H1 (cell line): ENCODE measurements at regions not wholly inside any gene's neighbourhood (a gene's known extent, or its start where the extent isn't known, plus 50 kb on each side); places are given as distances from the start of the nearest gene placed in this dataset.

Experiments used
- CTCF ChIA-PET: fragments of 300-600 bp; sonication (Branson Sonifier 250); formaldehyde crosslinking; loops from one replicate; lab custom pipeline; 2021; ENCODE audit not compliant: partially characterized antibody; lab: Charles Lee
- POLR2A ChIA-PET: fragments of 300-600 bp; sonication (Branson Sonifier 250); formaldehyde crosslinking; loops from one replicate; lab custom pipeline; 2021; ENCODE audit warnings: inconsistent platforms; ENCODE audit not compliant: partially characterized antibody; lab: Charles Lee
- DNase-seq, 2 experiments: peaks; one replicate each; pipeline versions ENCODE4 v3.0.0 to v3.0.0-alpha.2; 2010 to 2022; ENCODE audit warnings: low spot score in 2 of 2, low read depth in 1 of 2, mixed read lengths in 1 of 2
- FAIRE-seq: peaks from 2 replicates; lab custom pipeline; 2011; peaks lifted over from hg19 to GRCh38; lab: Jason Lieb, UNC
- H2AFZ ChIP-seq: 2 replicates; pipeline ENCODE4 v1.8.1; 2012; ENCODE audit warnings: low read length, inconsistent platforms
- H2AK5ac ChIP-seq: 2 replicates; pipeline ENCODE4 v1.6.1; 2013; ENCODE audit warnings: low read depth, low read length
- H2BK120ac ChIP-seq: replicated peaks from 2 replicates; pipeline ENCODE3; 2013; ENCODE audit warnings: low read depth, low read length, inconsistent platforms
- H2BK12ac ChIP-seq: 2 replicates; pipeline ENCODE4 v1.6.1; 2013; ENCODE audit warnings: low read depth, low read length
- H2BK15ac ChIP-seq: 2 replicates; pipeline ENCODE4 v1.6.1; 2013; ENCODE audit warnings: low read length
- H2BK20ac ChIP-seq: 2 replicates; pipeline ENCODE4 v1.6.1; 2013; ENCODE audit warnings: low read length
- H2BK5ac ChIP-seq: 2 replicates; pipeline ENCODE4 v1.6.1; 2013; ENCODE audit warnings: low read depth, low read length
- H3K14ac ChIP-seq: 2 replicates; pipeline ENCODE4 v1.6.1; 2013; ENCODE audit warnings: inconsistent platforms; ENCODE audit not compliant: insufficient read length
- H3K18ac ChIP-seq: 2 replicates; pipeline ENCODE4 v1.6.1; 2013; ENCODE audit warnings: low read length; ENCODE audit errors: extremely low read depth
- H3K23ac ChIP-seq: 2 replicates; pipeline ENCODE4 v1.6.1; 2013; ENCODE audit warnings: inconsistent platforms; ENCODE audit not compliant: insufficient read length
- H3K23me2 ChIP-seq: 2 replicates; pipeline ENCODE4 v1.6.1; 2013; ENCODE audit warnings: low read depth, low read length
- H3K27ac ChIP-seq: 2 replicates; pipeline ENCODE4 v1.6.1; 2011; ENCODE audit warnings: low read depth, low read length, inconsistent platforms
- H3K27me3 ChIP-seq, 4 experiments: replicated peaks in 1 of 4; 1 replicate in 1 of 4; 2 replicates in 3 of 4; pipeline versions ENCODE4 v1.6.1 to v1.8.1; 2011 to 2013; ENCODE audit warnings: low read length in 3 of 4, mild to moderate bottlenecking in 3 of 4, inconsistent platforms in 2 of 4, mixed read lengths in 2 of 4, moderate library complexity in 1 of 4; ENCODE audit not compliant: control insufficient read depth in 3 of 4, insufficient read depth in 3 of 4; ENCODE audit errors: extremely low read depth in 1 of 4
- H3K36me3 ChIP-seq, 4 experiments: 2 replicates each; pipeline versions ENCODE4 v1.6.1 to v1.8.1; 2011 to 2013; ENCODE audit warnings: mild to moderate bottlenecking in 4 of 4, low read length in 3 of 4, moderate library complexity in 2 of 4, control low read depth in 1 of 4, inconsistent platforms in 1 of 4; ENCODE audit not compliant: insufficient read depth in 4 of 4, control insufficient read depth in 2 of 4
- H3K4ac ChIP-seq: replicated peaks from 2 replicates; pipeline ENCODE3; 2013; ENCODE audit warnings: low read length, low read depth, mixed read lengths, inconsistent platforms; ENCODE audit not compliant: insufficient read length
- H3K4me1 ChIP-seq, 4 experiments: replicated peaks in 1 of 4; 1 replicate in 1 of 4; 2 replicates in 3 of 4; pipeline versions ENCODE4 v1.6.1 to v1.8.1; 2011 to 2013; ENCODE audit warnings: low read length in 3 of 4, inconsistent platforms in 2 of 4, mixed read lengths in 1 of 4; ENCODE audit not compliant: insufficient read depth in 4 of 4, control insufficient read depth in 3 of 4
- H3K4me2 ChIP-seq, 2 experiments: 2 replicates each; pipeline versions ENCODE4 v1.6.1 to v1.8.1; 2011 to 2013; ENCODE audit warnings: low read depth in 2 of 2, low read length in 2 of 2, control low read depth in 1 of 2, inconsistent platforms in 1 of 2, mild to moderate bottlenecking in 1 of 2; ENCODE audit not compliant: insufficient read depth in 1 of 2
- H3K4me3 ChIP-seq, 4 experiments: fragments of 200-600, 300-600 bp in 1 of 4; sonication (generic), shearing (Covaris generic), sonication (Bioruptor Twin) in 1 of 4; 2 replicates each; pipeline versions ENCODE4 v1.5.1 to v1.8.1; 2011 to 2016; ENCODE audit warnings: low read length in 4 of 4, low read depth in 3 of 4, control low read depth in 2 of 4, inconsistent platforms in 2 of 4, mild to moderate bottlenecking in 2 of 4, mixed read lengths in 1 of 4, moderate library complexity in 1 of 4; ENCODE audit not compliant: insufficient read depth in 2 of 4; ENCODE audit errors: extremely low read depth in 1 of 4
- H3K56ac ChIP-seq: replicated peaks from 2 replicates; pipeline ENCODE3; 2013; ENCODE audit warnings: low read depth, mild to moderate bottlenecking, mixed read lengths, low read length, inconsistent platforms; ENCODE audit not compliant: insufficient read length
- H3K79me1 ChIP-seq: 2 replicates; pipeline ENCODE4 v1.6.1; 2013; ENCODE audit warnings: low read depth, low read length, control low read depth
- H3K79me2 ChIP-seq, 2 experiments: 2 replicates each; pipeline versions ENCODE4 v1.6.1 to v1.8.1; 2012 to 2013; ENCODE audit warnings: low read length in 2 of 2, mild to moderate bottlenecking in 2 of 2, inconsistent platforms in 1 of 2; ENCODE audit not compliant: insufficient read depth in 2 of 2, control insufficient read depth in 1 of 2
- H3K9ac ChIP-seq, 4 experiments: replicated peaks in 1 of 4; 1 replicate in 1 of 4; 2 replicates in 3 of 4; pipeline versions ENCODE4 v1.6.1 to v1.8.1; 2011 to 2013; ENCODE audit warnings: low read depth in 3 of 4, low read length in 3 of 4, control low read depth in 2 of 4, mild to moderate bottlenecking in 2 of 4, moderate library complexity in 2 of 4, inconsistent platforms in 1 of 4; ENCODE audit errors: extremely low read depth in 1 of 4
- H3K9me3 ChIP-seq, 2 experiments: 2 replicates each; pipeline versions ENCODE4 v1.6.1 to v1.8.1; 2012 to 2013; ENCODE audit warnings: mild to moderate bottlenecking in 2 of 2, moderate library complexity in 2 of 2, control low read depth in 1 of 2, inconsistent platforms in 1 of 2, low read depth in 1 of 2, low read length in 1 of 2, mixed read lengths in 1 of 2; ENCODE audit not compliant: insufficient read depth in 2 of 2
- H4K20me1 ChIP-seq, 2 experiments: replicated peaks in 1 of 2; 2 replicates each; pipeline versions ENCODE3 to v1.8.1; 2011 to 2013; ENCODE audit warnings: inconsistent platforms in 2 of 2, low read length in 2 of 2, mild to moderate bottlenecking in 1 of 2; ENCODE audit not compliant: insufficient read depth in 2 of 2, control insufficient read depth in 1 of 2
- H4K5ac ChIP-seq: 2 replicates; pipeline ENCODE4 v1.6.1; 2013; ENCODE audit warnings: low read length, low read depth, mixed read lengths, inconsistent platforms; ENCODE audit not compliant: insufficient read length
- H4K8ac ChIP-seq: 2 replicates; pipeline ENCODE4 v1.8.0; 2013; ENCODE audit warnings: mild to moderate bottlenecking, moderate library complexity, low read length, inconsistent platforms; ENCODE audit not compliant: insufficient read depth; ENCODE audit errors: extremely low read depth
- H4K91ac ChIP-seq: replicated peaks from 2 replicates; pipeline ENCODE3; 2013; ENCODE audit warnings: low read length, mixed read lengths, inconsistent platforms; ENCODE audit not compliant: insufficient read length
- BCL11A ChIP-seq, 2 experiments: IDR thresholded peaks; one replicate each; pipeline ENCODE4 v1.6.1; 2011; ENCODE audit warnings: low read depth in 2 of 2, low read length in 2 of 2, mild to moderate bottlenecking in 2 of 2
- CBX5 ChIP-seq: fragments of 300-800, 300-1000 bp; sonication (generic); IDR thresholded peaks from 2 replicates; pipeline ENCODE4 v1.7.1; 2016; ENCODE audit warnings: antibody characterized with exemption, low read length, low read depth
- CHD2 ChIP-seq: IDR thresholded peaks from 2 replicates; pipeline ENCODE4 v1.6.1; 2012; ENCODE audit warnings: low read length, improper control_type of control experiment
- CREB1 ChIP-seq: IDR thresholded peaks from 2 replicates; pipeline ENCODE4 v1.6.1; 2012; ENCODE audit warnings: inconsistent platforms
- EZH2 ChIP-seq: fragments of 200-600 bp; sonication (generic); IDR thresholded peaks from 2 replicates; pipeline ENCODE4 v1.7.1; 2012; ENCODE audit warnings: low read depth, mild to moderate bottlenecking, moderate library complexity, low read length, inconsistent platforms; ENCODE audit not compliant: severe bottlenecking
- FOSL1 ChIP-seq: IDR thresholded peaks from 2 replicates; pipeline ENCODE4 v1.6.1; 2011; ENCODE audit warnings: mild to moderate bottlenecking, low read depth, low read length, moderate library complexity; ENCODE audit not compliant: insufficient read depth
- JUN ChIP-seq: IDR thresholded peaks from 2 replicates; pipeline ENCODE4 v1.6.1; 2011; ENCODE audit warnings: low read depth, mild to moderate bottlenecking, improper control_type of control experiment, low read length
- RAD21 ChIP-seq, 2 experiments: IDR thresholded peaks in 1 of 2; conservative IDR thresholded peaks in 1 of 2; 2 replicates each; pipeline ENCODE4 v1.6.1; 2011; ENCODE audit warnings: low read depth in 2 of 2, low read length in 2 of 2, improper control_type of control experiment in 1 of 2, inconsistent platforms in 1 of 2, mild to moderate bottlenecking in 1 of 2, moderate library complexity in 1 of 2
- RBBP5 ChIP-seq: IDR thresholded peaks from 2 replicates; pipeline ENCODE4 v1.7.1; 2012; ENCODE audit warnings: low read depth, mild to moderate bottlenecking, inconsistent platforms, low read length, moderate library complexity, borderline replicate concordance
- SRF ChIP-seq: IDR thresholded peaks from 2 replicates; pipeline ENCODE4 v1.6.1; 2011; ENCODE audit warnings: mild to moderate bottlenecking, low read depth, low read length, moderate library complexity
- TEAD4 ChIP-seq: IDR thresholded peaks from 2 replicates; pipeline ENCODE4 v1.6.1; 2012; ENCODE audit warnings: low read depth, low read length, inconsistent platforms, mixed read lengths
- ZNF274 ChIP-seq: IDR thresholded peaks from 2 replicates; pipeline ENCODE4 v1.7.0; 2012; ENCODE audit warnings: low read length, borderline replicate concordance; ENCODE audit errors: extremely low read depth
- WGBS, 2 experiments: shearing (Covaris generic) in 1 of 2; methylation state at CpG; one replicate each; pipeline versions ENCODE4 v1.1.6 to v1.1.7; 2013 to 2015; ENCODE audit warnings: low lambda C conversion rate in 2 of 2, mixed read lengths in 2 of 2, inconsistent platforms in 1 of 2, low coverage in 1 of 2, missing lambda C conversion rate in 1 of 2; ENCODE audit not compliant: insufficient replicate concordance in 2 of 2, insufficient coverage in 1 of 2, insufficient read length in 1 of 2; ENCODE audit errors: extremely low coverage in 1 of 2, missing lambda C conversion rate in 1 of 2; 5-methylcytosine and 5-hydroxymethylcytosine counted together
- TF ChIP-seq, protein P1 (sequence below): IDR thresholded peaks from 2 replicates; pipeline ENCODE4 v1.6.1; 2012; ENCODE audit warnings: inconsistent platforms
- TF ChIP-seq, protein P2 (sequence below): IDR thresholded peaks from 2 replicates; pipeline ENCODE4 v1.6.1; 2011; ENCODE audit warnings: low read length, improper control_type of control experiment

DNA sequence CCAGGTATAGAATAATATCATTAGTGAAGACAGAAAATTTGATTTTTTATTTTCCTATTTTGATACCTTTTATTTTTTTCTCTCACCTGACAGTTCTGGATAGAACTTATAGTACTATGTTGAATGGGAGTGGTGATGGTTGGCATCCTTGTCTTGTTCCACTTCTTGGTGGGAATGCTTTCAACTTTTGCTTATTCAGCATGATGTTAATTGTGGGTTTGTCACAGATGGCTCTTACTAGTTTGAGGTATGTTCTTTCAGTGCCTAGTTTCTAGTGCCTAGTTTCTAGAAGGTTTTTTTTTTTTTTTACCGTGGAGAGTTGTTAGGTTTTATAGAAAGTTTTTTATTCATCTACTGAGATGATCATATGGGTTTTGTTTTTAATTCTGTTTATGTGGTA, 516.3 kb upstream of the NOVA1 start:
- H2BK5ac ChIP-seq, result no peak overlapping the region
- no peak overlapping the region for H3K4me3 ChIP-seq
- H3K23me2 ChIP-seq, result no peaks in the 10 kb centered on the region
- H4K91ac ChIP-seq, result no peak overlapping the region
- H3K56ac ChIP-seq, result no peak overlapping the region
- no peak overlapping the region for H2AK5ac ChIP-seq
- no peaks in the 10 kb centered on the region for H3K36me3 ChIP-seq
- 0% methylated on average over 1 of the region's 1 CpG; no CpG with 5 or more reads in 1 of the 2 experiments for WGBS, 2 experiments
- no peak overlapping the region for H3K23ac ChIP-seq
- no peak overlapping the region for H3K4ac ChIP-seq
- H4K20me1 ChIP-seq, result no peaks in the 10 kb centered on the region
- no peak for FAIRE-seq
- H3K4me1 ChIP-seq, result no peaks in the 10 kb centered on the region
- H2BK15ac ChIP-seq, result no peak overlapping the region
- H4K8ac ChIP-seq, result no peak overlapping the region
- H3K9ac ChIP-seq, result no peak overlapping the region
- H2BK12ac ChIP-seq, result no peak overlapping the region
- H3K14ac ChIP-seq, result no peak overlapping the region
- no peaks in the 10 kb centered on the region for H3K9me3 ChIP-seq
- DNase-seq, result no peak
- ChIA-PET CTCF (no interaction called here), POLR2A (no interaction called here)
- no peak overlapping the region for H2BK120ac ChIP-seq
- no peaks in the 10 kb centered on the region for H3K79me2 ChIP-seq
- no peaks in the 10 kb centered on the region for H3K27me3 ChIP-seq
- no peak overlapping the region for H3K4me2 ChIP-seq
- H3K18ac ChIP-seq, result no peak overlapping the region
- H3K79me1 ChIP-seq, result no peaks in the 10 kb centered on the region
- H2BK20ac ChIP-seq, result no peak overlapping the region
- no peak overlapping the region for H2AFZ ChIP-seq
- H4K5ac ChIP-seq, result no peak overlapping the region
- no peak overlapping the region for H3K27ac ChIP-seq
- TF ChIP-seq SRF, result no peak
- TF ChIP-seq CHD2, result no peak
- no peak for TF ChIP-seq RBBP5
- TF ChIP-seq FOSL1, result no peak
- no peak for TF ChIP-seq CBX5
- TF ChIP-seq JUN, result no peak
- no peak for TF ChIP-seq TEAD4
- TF ChIP-seq EZH2, result no peak
- TF ChIP-seq, protein P1, sequence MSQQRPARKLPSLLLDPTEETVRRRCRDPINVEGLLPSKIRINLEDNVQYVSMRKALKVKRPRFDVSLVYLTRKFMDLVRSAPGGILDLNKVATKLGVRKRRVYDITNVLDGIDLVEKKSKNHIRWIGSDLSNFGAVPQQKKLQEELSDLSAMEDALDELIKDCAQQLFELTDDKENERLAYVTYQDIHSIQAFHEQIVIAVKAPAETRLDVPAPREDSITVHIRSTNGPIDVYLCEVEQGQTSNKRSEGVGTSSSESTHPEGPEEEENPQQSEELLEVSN, result no peak
- no peak for TF ChIP-seq BCL11A (IDR thresholded peaks at IDR 0.05; ENCODE audit: low read depth in 2 of 2, low read length in 2 of 2)
- no peak for TF ChIP-seq RAD21 (IDR thresholded peaks at IDR 0.05 in 1 of 2, conservative IDR thresholded peaks at IDR 0.05 in 1 of 2; ENCODE audit: low read depth in 2 of 2, low read length in 2 of 2)
- no peak for TF ChIP-seq ZNF274
- TF ChIP-seq, protein P2, sequence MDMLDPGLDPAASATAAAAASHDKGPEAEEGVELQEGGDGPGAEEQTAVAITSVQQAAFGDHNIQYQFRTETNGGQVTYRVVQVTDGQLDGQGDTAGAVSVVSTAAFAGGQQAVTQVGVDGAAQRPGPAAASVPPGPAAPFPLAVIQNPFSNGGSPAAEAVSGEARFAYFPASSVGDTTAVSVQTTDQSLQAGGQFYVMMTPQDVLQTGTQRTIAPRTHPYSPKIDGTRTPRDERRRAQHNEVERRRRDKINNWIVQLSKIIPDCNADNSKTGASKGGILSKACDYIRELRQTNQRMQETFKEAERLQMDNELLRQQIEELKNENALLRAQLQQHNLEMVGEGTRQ, result no peak
- no peak for TF ChIP-seq CREB1
